ENCODE measurements at regions not wholly inside any gene's neighbourhood (a gene's known extent, or its start where the extent isn't known, plus 50 kb on each side); places are given as distances from the start of the nearest gene placed in this dataset.

DNA sequence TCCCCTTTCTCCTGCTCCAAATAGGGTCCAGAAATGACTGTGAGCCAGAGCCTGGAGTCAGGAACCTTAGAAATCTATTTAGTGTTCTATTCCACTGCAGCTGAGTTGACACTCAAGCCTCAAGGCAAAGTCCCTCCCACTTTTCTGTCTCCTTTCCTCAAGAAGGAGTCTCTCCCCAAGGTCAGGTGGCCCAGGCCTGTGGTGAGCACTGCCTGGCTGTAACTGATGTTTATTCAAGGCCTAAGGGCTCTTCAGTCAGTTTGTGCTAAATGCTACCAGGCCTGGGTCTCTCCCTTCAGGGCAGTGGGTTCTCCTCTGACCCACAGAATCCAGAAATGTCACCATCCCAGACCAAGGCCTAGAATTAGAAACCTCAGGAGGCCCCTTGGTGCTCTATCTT lies 1042.9 kb upstream of the EPHA7 start:
- no peaks in the 10 kb centered on the region for H3K27me3 ChIP-seq
- ATAC-seq (peak; percentile 77), DNase-seq (no peak)
- no peaks in the 10 kb centered on the region for H3K9me3 ChIP-seq
- TF ChIP-seq, protein P1, sequence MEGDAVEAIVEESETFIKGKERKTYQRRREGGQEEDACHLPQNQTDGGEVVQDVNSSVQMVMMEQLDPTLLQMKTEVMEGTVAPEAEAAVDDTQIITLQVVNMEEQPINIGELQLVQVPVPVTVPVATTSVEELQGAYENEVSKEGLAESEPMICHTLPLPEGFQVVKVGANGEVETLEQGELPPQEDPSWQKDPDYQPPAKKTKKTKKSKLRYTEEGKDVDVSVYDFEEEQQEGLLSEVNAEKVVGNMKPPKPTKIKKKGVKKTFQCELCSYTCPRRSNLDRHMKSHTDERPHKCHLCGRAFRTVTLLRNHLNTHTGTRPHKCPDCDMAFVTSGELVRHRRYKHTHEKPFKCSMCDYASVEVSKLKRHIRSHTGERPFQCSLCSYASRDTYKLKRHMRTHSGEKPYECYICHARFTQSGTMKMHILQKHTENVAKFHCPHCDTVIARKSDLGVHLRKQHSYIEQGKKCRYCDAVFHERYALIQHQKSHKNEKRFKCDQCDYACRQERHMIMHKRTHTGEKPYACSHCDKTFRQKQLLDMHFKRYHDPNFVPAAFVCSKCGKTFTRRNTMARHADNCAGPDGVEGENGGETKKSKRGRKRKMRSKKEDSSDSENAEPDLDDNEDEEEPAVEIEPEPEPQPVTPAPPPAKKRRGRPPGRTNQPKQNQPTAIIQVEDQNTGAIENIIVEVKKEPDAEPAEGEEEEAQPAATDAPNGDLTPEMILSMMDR (IDR thresholded peaks at IDR 0.05), result no peak
- no peaks in the 10 kb centered on the region for H3K4me1 ChIP-seq
- no peaks in the 10 kb centered on the region for H3K36me3 ChIP-seq
- no peak overlapping the region for H3K27ac ChIP-seq
- intact Hi-C loops (cut with DNase I), result no loop called here
- no peak overlapping the region for H3K4me3 ChIP-seq

DNA sequence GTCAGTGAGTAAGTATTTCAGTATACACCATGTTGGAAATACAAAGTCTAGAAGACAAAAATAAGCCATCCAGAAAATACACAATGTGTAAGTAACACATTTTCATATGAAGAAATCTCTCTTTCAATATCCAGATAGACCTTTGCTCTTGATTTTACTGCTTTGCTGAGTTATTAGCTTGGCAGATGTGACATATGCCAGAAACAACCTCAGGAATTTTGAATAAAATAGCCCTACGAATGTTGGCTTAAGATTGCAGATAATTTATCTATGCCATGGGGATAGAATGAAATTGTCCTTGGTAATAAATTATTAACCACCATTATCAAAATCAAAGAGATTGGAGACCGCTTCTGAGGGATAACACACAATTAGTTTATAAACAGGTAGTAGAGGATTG lies 1036.9 kb upstream of the EPHA7 start:
- no peaks in the 10 kb centered on the region for H3K9me3 ChIP-seq
- TF ChIP-seq, protein P1 (IDR thresholded peaks at IDR 0.05), result no peak
- intact Hi-C loops (cut with DNase I), result no loop called here
- H3K4me1 ChIP-seq, result no peaks in the 10 kb centered on the region
- H3K27ac ChIP-seq, result no peak overlapping the region
- H3K27me3 ChIP-seq, result no peaks in the 10 kb centered on the region
- H3K36me3 ChIP-seq, result no peaks in the 10 kb centered on the region
- H3K4me3 ChIP-seq, result no peak overlapping the region
- no peak for ATAC-seq
- no peak for DNase-seq

DNA sequence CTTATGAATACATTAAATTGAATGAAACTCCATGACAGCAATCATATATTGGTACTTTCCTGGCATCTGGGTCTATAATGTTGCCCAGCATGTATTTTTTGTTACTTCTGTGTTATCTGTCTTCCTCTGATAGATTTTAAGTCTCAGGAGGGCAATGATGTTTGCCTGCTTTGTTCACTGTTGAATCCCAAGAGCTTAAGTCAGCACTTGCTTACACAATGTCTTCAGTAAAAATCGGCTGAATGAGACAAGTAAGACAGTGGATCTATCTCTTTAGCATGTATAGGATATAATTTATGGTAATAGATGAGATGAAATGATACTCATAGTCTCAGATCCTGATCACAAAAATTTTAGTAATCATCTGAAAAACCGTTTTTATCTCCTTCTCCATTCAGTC lies 1034.9 kb upstream of the EPHA7 start:
- Histone ChIP-seq H3K9me3 (no peaks in the 10 kb centered on the region), H3K36me3 (no peaks in the 10 kb centered on the region), H3K4me3 (no peak overlapping the region), H3K27me3 (no peaks in the 10 kb centered on the region), H3K27ac (no peak overlapping the region), H3K4me1 (no peaks in the 10 kb centered on the region)
- DNase-seq (no peak), ATAC-seq (no peak)
- intact Hi-C loops (cut with DNase I), result no loop called here
- TF ChIP-seq, protein P1 (IDR thresholded peaks at IDR 0.05), result no peak

DNA sequence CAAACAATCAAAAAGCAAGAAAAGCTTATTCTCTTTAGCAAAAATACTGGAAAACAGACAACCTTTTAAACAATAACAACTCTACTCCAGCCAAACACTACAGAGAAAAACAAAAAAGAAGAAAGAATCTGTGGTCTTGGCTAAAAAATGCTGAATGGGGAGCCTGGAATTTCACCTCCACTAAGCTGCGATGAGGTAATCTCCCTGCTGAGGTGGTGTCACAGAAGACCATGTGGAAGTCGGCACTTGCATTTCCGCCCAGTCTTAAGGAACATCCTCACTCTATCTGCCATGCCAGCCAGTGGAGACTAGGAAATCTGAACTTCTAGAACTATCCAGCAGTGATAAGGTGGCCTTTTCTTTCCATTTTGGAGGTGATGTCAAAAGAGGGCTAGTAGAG lies 1026.8 kb upstream of the EPHA7 start:
- intact Hi-C loops (cut with DNase I), result no loop called here
- Histone ChIP-seq H3K9me3 (no peaks in the 10 kb centered on the region), H3K36me3 (no peaks in the 10 kb centered on the region), H3K27me3 (no peaks in the 10 kb centered on the region), H3K4me3 (no peak overlapping the region), H3K27ac (no peak overlapping the region), H3K4me1 (no peaks in the 10 kb centered on the region)
- TF ChIP-seq, protein P1 (IDR thresholded peaks at IDR 0.05), result no peak
- DNase-seq (no peak), ATAC-seq (no peak)

DNA sequence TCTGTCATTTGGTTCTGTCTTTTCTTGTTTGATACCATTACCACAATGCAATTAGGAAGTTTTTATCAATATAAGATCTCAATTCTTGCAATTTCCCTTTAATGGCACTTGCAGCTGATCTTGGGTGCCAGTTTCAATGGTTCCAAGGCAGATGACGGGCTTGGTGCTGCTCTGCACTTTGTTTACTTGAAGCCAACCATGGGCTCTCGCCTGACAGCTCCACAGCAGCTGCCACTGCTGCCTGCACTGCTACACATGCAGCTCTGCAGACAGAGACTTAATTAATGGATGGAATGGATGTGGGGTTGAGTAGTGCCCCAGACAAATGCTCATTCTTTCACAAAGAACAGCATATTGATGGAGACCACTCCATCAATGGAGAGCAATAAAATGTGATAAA lies 1024.3 kb upstream of the EPHA7 start:
- Histone ChIP-seq H3K27ac (no peak overlapping the region), H3K36me3 (no peaks in the 10 kb centered on the region), H3K9me3 (no peaks in the 10 kb centered on the region), H3K27me3 (no peaks in the 10 kb centered on the region), H3K4me3 (no peak overlapping the region), H3K4me1 (no peaks in the 10 kb centered on the region)
- DNase-seq, result no peak
- intact Hi-C loops (cut with DNase I), result no loop called here
- TF ChIP-seq, protein P1 (IDR thresholded peaks at IDR 0.05), result no peak
- no peak for ATAC-seq
